ENCODE measurements at regions not wholly inside any gene's neighbourhood (a gene's known extent, or its start where the extent isn't known, plus 50 kb on each side); places are given as distances from the start of the nearest gene placed in this dataset.

DNA sequence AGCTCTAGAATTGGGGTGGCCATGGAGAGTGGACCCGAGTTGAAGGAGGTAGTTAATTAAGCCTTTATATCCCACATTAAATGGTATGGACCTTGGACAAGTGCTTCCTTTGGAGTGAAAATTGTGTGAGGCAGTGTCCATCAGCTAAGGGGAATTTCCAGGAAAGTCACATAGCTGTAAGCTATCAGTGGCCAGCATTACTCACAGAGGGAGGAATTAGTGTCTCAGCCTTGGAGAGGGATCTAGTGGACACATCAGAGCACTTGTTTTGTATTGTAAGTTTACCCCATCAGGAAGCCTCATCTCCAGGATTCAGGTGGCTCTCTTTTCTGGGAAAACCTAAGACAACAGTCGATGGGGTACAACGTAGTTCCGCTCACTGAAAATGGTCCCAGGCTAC is 416.7 kb downstream of the TFEC start:
- TF ChIP-seq, protein P1, sequence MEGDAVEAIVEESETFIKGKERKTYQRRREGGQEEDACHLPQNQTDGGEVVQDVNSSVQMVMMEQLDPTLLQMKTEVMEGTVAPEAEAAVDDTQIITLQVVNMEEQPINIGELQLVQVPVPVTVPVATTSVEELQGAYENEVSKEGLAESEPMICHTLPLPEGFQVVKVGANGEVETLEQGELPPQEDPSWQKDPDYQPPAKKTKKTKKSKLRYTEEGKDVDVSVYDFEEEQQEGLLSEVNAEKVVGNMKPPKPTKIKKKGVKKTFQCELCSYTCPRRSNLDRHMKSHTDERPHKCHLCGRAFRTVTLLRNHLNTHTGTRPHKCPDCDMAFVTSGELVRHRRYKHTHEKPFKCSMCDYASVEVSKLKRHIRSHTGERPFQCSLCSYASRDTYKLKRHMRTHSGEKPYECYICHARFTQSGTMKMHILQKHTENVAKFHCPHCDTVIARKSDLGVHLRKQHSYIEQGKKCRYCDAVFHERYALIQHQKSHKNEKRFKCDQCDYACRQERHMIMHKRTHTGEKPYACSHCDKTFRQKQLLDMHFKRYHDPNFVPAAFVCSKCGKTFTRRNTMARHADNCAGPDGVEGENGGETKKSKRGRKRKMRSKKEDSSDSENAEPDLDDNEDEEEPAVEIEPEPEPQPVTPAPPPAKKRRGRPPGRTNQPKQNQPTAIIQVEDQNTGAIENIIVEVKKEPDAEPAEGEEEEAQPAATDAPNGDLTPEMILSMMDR (IDR thresholded peaks at IDR 0.05) = no peak
- TF ChIP-seq POLR2A (IDR thresholded peaks at IDR 0.05) = no peak

Measured in heart left ventricle (tissue), 13 donors.